ENCODE measurements at regions not wholly inside any gene's neighbourhood (a gene's known extent, or its start where the extent isn't known, plus 50 kb on each side); places are given as distances from the start of the nearest gene placed in this dataset.

DNA sequence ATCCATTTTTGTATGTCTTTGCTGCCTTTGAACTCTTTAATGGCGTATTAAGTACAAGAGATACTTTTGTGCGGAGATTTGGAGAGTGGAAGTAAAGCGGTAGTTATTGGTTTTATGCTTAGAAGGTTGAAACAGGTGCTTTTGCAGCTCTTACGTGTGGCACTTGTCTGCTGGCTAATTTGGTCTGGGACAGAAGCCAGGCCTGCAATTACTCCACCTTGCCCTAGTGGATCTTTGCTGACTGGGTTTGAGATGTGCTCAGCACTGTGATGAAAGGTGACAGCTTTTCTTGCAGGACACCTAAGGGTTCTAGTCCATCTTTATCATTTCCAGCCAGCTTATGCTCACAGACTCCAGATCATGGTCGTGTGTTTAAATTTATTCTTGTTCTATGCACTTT lies 252.5 kb downstream of the RPL10L start:
- Histone ChIP-seq H3K36me3 (no peaks in the 10 kb centered on the region), H3K27ac (no peak overlapping the region), H3K4me1 (peaks cover 6% of the 10 kb centered on the region), H3K4me3 (no peak overlapping the region), H3K9me3 (replicated peaks) (no peaks in the 10 kb centered on the region), H3K27me3 (no peaks in the 10 kb centered on the region)
- peak in 1 of 2 experiments; percentile 18 for DNase-seq

DNA sequence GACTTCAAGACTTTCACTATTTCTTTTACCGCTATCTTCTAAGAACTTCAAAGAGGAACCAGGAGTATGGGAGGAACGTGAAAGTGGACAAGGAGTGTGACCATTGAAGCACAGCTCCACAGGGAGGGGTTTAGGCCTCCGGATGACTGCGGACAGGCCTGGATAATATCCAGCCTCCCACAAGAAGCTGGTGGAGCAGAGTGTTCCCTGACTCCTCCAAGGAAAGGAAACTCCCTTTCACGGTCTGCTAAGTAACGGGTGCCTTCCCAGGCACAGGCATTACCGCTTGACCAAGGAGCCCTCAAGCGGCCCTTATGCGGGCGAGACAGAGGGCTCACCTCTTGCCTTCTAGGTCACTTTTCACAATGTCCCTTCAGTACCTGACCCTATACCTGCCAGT lies 267.0 kb downstream of the RPL10L start:
- Histone ChIP-seq H3K9me3 (replicated peaks) (no peaks in the 10 kb centered on the region), H3K27me3 (no peaks in the 10 kb centered on the region), H3K4me3 (no peak overlapping the region), H3K27ac (no peak overlapping the region), H3K36me3 (no peaks in the 10 kb centered on the region), H3K4me1 (no peaks in the 10 kb centered on the region)
- no peak for DNase-seq

GRCh38 chr14:46381674-46382073 lies 269.9 kb downstream of the RPL10L start:
- H3K27ac ChIP-seq, result no peak overlapping the region
- H3K36me3 ChIP-seq, result no peaks in the 10 kb centered on the region
- no peak overlapping the region for H3K4me3 ChIP-seq
- DNase-seq, result peak; percentile 4 to 47
- H3K4me1 ChIP-seq, result no peaks in the 10 kb centered on the region
- H3K9me3 ChIP-seq (replicated peaks), result no peaks in the 10 kb centered on the region
- no peaks in the 10 kb centered on the region for H3K27me3 ChIP-seq

GRCh38 chr14:46378248-46378647 lies 273.3 kb downstream of the RPL10L start:
- no peak for DNase-seq
- H3K9me3 ChIP-seq (replicated peaks), result no peaks in the 10 kb centered on the region
- H3K4me3 ChIP-seq, result no peak overlapping the region
- no peaks in the 10 kb centered on the region for H3K36me3 ChIP-seq
- H3K27me3 ChIP-seq, result no peaks in the 10 kb centered on the region
- H3K4me1 ChIP-seq, result no peaks in the 10 kb centered on the region
- H3K27ac ChIP-seq, result no peak overlapping the region

DNA sequence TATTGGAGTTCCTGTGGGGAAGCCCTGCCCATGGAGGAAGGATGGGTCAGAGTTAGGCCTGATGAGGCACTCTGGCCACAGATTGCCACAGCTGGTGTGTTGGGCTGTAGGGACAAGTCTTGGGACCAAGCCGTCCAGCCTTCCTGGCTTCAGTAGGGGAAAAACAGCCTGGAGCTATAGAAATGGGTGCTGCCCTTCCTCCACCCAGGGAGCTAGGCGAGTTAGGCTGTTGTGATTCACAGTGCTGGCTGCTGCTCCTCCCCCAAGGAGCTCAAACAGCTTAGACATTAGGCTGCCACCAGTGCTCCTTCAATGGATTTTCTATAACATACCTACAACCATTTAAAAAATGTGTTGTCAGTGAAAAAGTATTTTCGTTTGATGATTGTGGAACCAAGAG lies 274.3 kb downstream of the RPL10L start:
- Histone ChIP-seq H3K4me1 (no peaks in the 10 kb centered on the region), H3K27me3 (no peaks in the 10 kb centered on the region), H3K9me3 (replicated peaks) (no peaks in the 10 kb centered on the region), H3K36me3 (no peaks in the 10 kb centered on the region), H3K27ac (no peak overlapping the region), H3K4me3 (no peak overlapping the region)
- no peak for DNase-seq

GRCh38 chr14:46369391-46369790 lies 282.2 kb downstream of the RPL10L start:
- Histone ChIP-seq H3K4me1 (peaks cover 6% of the 10 kb centered on the region; the same call in 1 of the 2 replicates), H3K36me3 (no peaks in the 10 kb centered on the region), H3K27me3 (no peaks in the 10 kb centered on the region), H3K27ac (no peak overlapping the region), H3K9me3 (replicated peaks) (no peaks in the 10 kb centered on the region), H3K4me3 (no peak overlapping the region)
- DNase-seq, result no peak

- Histone ChIP-seq H3K36me3 (no peaks in the 10 kb centered on the region), H3K4me3 (no peak overlapping the region), H3K27ac (no peak overlapping the region), H3K9me3 (replicated peaks) (no peaks in the 10 kb centered on the region), H3K4me1 (peaks cover 6% of the 10 kb centered on the region; the same call in 1 of the 2 replicates), H3K27me3 (no peaks in the 10 kb centered on the region)
- peak in 1 of 2 experiments; percentile 10 for DNase-seq
Observed at GRCh38 chr14:46368275-46368674, 283.3 kb downstream of the RPL10L start.

DNA sequence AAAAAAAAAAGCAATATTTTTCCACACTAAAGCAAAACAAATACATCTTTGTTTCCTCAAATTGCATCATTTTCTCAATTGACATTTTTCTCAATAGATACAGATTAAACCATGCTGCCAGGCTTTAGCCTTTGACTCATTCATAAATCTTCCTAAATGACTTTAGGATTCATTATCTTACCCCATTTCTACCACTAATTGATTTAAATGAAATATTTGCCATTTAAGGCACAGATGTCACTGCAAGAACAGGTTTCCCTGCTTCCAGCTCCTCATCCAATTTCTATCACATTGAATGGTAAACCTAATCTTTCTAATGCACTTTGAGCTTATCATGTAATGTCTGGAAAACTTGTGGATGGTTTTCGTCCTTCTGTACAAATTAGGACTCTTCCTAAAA lies 298.7 kb downstream of the RPL10L start:
- DNase-seq, result no peak
- Histone ChIP-seq H3K36me3 (no peaks in the 10 kb centered on the region), H3K9me3 (replicated peaks) (no peaks in the 10 kb centered on the region), H3K27me3 (no peaks in the 10 kb centered on the region), H3K27ac (no peak overlapping the region), H3K4me1 (no peaks in the 10 kb centered on the region), H3K4me3 (no peak overlapping the region)

GRCh38 chr14:46344327-46344937 lies 307.1 kb downstream of the RPL10L start:
- peak; percentile 14 to 58 for DNase-seq
- Histone ChIP-seq H3K27me3 (no peaks in the 10 kb centered on the region), H3K27ac (no peak overlapping the region), H3K9me3 (replicated peaks) (no peaks in the 10 kb centered on the region), H3K4me1 (no peaks in the 10 kb centered on the region), H3K36me3 (no peaks in the 10 kb centered on the region), H3K4me3 (no peak overlapping the region)

DNA sequence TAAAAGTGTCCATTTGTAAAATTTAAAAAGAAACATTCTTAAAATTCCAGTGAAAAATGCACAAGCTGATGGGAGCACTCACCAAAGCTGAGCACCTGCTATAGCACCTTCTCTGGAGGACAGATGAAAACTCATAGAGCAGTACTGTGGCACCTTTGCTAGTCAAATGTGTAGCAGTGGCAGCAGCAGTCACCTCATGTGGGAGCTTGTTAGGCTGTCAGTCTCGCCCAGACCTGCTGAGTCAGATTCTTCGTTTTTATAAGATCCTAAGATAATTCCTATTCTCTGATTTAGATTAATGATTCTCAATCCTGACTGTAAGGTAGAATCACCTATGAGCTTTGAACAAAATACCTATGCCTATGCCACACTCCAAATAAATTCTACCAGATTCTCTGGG lies 325.8 kb downstream of the RPL10L start:
- DNase-seq, result no peak
- H3K27ac ChIP-seq, result no peak overlapping the region
- H3K9me3 ChIP-seq (replicated peaks), result no peaks in the 10 kb centered on the region; the same call in 1 of the 2 replicates
- no peak overlapping the region for H3K4me3 ChIP-seq
- H3K36me3 ChIP-seq, result no peaks in the 10 kb centered on the region
- H3K4me1 ChIP-seq, result peaks cover 24% of the 10 kb centered on the region
- no peaks in the 10 kb centered on the region for H3K27me3 ChIP-seq

- Histone ChIP-seq H3K27me3 (no peaks in the 10 kb centered on the region), H3K27ac (no peak overlapping the region), H3K36me3 (no peaks in the 10 kb centered on the region), H3K4me3 (no peak overlapping the region), H3K9me3 (replicated peaks) (no peaks in the 10 kb centered on the region; the same call in 1 of the 2 replicates), H3K4me1 (peaks cover 24% of the 10 kb centered on the region)
- no peak for DNase-seq
Observed at GRCh38 chr14:46325157-46325556, 326.4 kb downstream of the RPL10L start.

GRCh38 chr14:46323404-46323762 lies 328.2 kb downstream of the RPL10L start:
- no peaks in the 10 kb centered on the region for H3K27me3 ChIP-seq
- peak in 1 of 2 experiments; percentile 24 for DNase-seq
- no peaks in the 10 kb centered on the region for H3K36me3 ChIP-seq
- peak overlapping the region; percentile 42 for H3K27ac ChIP-seq
- H3K9me3 ChIP-seq (replicated peaks), result no peaks in the 10 kb centered on the region; the same call in 1 of the 2 replicates
- peaks cover 24% of the 10 kb centered on the region for H3K4me1 ChIP-seq
- no peak overlapping the region for H3K4me3 ChIP-seq

DNA sequence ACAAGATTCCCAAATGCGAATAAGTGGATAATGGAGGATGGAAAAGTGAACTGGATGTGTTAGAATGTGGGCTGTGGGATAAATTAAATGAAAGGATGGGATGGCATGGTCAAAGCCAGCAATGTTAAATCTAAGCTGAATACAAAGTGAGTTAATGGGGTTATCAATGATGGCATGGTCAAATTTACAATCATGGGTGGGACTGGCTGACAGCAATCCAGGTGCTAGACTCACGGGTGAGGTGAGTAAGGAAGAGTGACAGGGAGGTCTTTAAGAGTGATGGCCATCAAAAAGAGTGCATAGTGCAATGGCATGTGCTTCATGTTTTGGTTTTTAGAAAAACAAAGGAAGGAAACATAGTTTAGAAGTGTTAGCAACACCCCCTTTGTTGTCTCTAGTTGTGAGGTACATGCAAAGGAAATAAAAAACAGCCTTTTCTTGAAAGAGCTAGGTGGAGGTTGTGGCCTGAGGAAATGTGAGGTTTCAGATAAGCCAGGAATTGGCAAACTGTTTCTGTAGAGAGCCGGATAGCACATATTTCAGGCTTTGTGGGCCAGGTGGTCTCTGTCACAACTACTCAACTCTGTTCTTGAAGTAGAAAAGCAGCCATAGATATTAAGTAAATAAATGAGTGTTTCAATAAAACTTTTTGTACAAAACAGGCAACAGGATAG lies 328.7 kb downstream of the RPL10L start:
- H3K27ac ChIP-seq, result peak overlapping the region; percentile 42

GRCh38 chr14:46322076-46322475 lies 329.5 kb downstream of the RPL10L start:
- H3K27ac ChIP-seq, result peak overlapping the region; percentile 42
- H3K9me3 ChIP-seq (replicated peaks), result no peaks in the 10 kb centered on the region; the same call in 1 of the 2 replicates
- H3K27me3 ChIP-seq, result no peaks in the 10 kb centered on the region
- no peaks in the 10 kb centered on the region for H3K36me3 ChIP-seq
- H3K4me1 ChIP-seq, result peaks cover 24% of the 10 kb centered on the region
- DNase-seq, result no peak
- H3K4me3 ChIP-seq, result no peak overlapping the region

More for the DNA sequence above, 328.7 kb downstream of the RPL10L start:
- H3K4me1 ChIP-seq, result peaks cover 24% of the 10 kb centered on the region
- no peaks in the 10 kb centered on the region; the same call in 1 of the 2 replicates for H3K9me3 ChIP-seq (replicated peaks)
- no peaks in the 10 kb centered on the region for H3K27me3 ChIP-seq
- H3K36me3 ChIP-seq, result no peaks in the 10 kb centered on the region
- no peak overlapping the region for H3K4me3 ChIP-seq
- peak in 1 of 2 experiments; percentile 37 for DNase-seq

DNA sequence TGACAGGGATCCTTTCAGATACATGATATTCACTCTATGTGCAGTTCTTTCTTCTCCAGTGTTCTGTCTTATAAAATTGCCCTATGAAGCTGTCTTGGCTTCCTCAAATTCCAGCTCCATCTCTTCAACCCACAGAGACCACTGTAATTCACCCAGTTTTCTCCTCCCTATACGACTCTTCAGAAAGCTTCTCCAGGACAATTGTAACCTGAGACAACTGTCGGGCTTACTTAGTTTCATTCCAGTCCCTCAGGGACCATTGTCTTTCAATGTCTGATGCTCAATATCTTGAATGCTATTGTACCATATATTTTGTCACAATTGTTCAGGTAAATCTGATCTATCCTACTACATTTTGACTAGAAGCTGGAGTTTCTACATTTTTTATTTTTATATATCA lies 345.3 kb downstream of the RPL10L start:
- Histone ChIP-seq H3K4me1 (no peaks in the 10 kb centered on the region), H3K27ac (no peak overlapping the region), H3K27me3 (no peaks in the 10 kb centered on the region), H3K4me3 (no peak overlapping the region), H3K9me3 (replicated peaks) (no peaks in the 10 kb centered on the region), H3K36me3 (no peaks in the 10 kb centered on the region)
- DNase-seq, result no peak

- no peaks in the 10 kb centered on the region for H3K4me1 ChIP-seq
- no peaks in the 10 kb centered on the region for H3K27me3 ChIP-seq
- no peak overlapping the region for H3K4me3 ChIP-seq
- H3K27ac ChIP-seq, result no peak overlapping the region
- no peaks in the 10 kb centered on the region for H3K9me3 ChIP-seq (replicated peaks)
- no peaks in the 10 kb centered on the region for H3K36me3 ChIP-seq
- no peak for DNase-seq
Observed at GRCh38 chr14:46300765-46301164, 350.8 kb downstream of the RPL10L start.

All from SJCRH30 (cell line).